GM23338 (cell line): ENCODE measurements at regions not wholly inside any gene's neighbourhood (a gene's known extent, or its start where the extent isn't known, plus 50 kb on each side); places are given as distances from the start of the nearest gene placed in this dataset.

Experiments used
- ATAC-seq: fragments of 200-7000 bp; cut with Tn5 transposase; 3 replicates; pipeline ENCODE4 v1.9.1; 2020
- DNase-seq: peaks from one replicate; pipeline ENCODE4 v3.0.0-alpha.2; 2015; ENCODE audit warnings: low spot score
- H2AFZ ChIP-seq: fragments of 200-600 bp; sonication (generic); 2 replicates; pipeline ENCODE4 v1.8.0; 2016; ENCODE audit warnings: antibody characterized with exemption, mild to moderate bottlenecking, moderate library complexity
- H3F3A ChIP-seq: fragments of 200-600 bp; sonication (generic); replicated peaks from 2 replicates; pipeline ENCODE4 v1.8.0; 2017; ENCODE audit warnings: antibody characterized with exemption, mixed run types, low read depth
- H3K27ac ChIP-seq: fragments of 200-600 bp; sonication (generic); 2 replicates; pipeline ENCODE4 v1.6.1; 2016; ENCODE audit warnings: low read depth
- H3K27me3 ChIP-seq: fragments of 200-600 bp; sonication (generic); 2 replicates; pipeline ENCODE4 v1.8.0; 2016; ENCODE audit warnings: mild to moderate bottlenecking, mixed run types, moderate library complexity; ENCODE audit not compliant: insufficient read depth
- H3K36me3 ChIP-seq: fragments of 200-600 bp; sonication (generic); 2 replicates; pipeline ENCODE4 v1.8.0; 2016; ENCODE audit warnings: mild to moderate bottlenecking; ENCODE audit not compliant: insufficient read depth
- H3K4me1 ChIP-seq: fragments of 200-600 bp; sonication (generic); 2 replicates; pipeline ENCODE4 v1.8.0; 2016; ENCODE audit warnings: mild to moderate bottlenecking, moderate library complexity; ENCODE audit not compliant: insufficient read depth
- H3K4me2 ChIP-seq: fragments of 200-600 bp; sonication (generic); 2 replicates; pipeline ENCODE4 v1.7.1; 2017; ENCODE audit warnings: mixed run types
- H3K4me3 ChIP-seq: fragments of 200-600 bp; sonication (generic); 2 replicates; pipeline ENCODE4 v1.6.1; 2016; ENCODE audit warnings: mixed run types
- H3K79me2 ChIP-seq: fragments of 200-600 bp; sonication (generic); replicated peaks from 2 replicates; pipeline ENCODE4 v1.8.0; 2017; ENCODE audit warnings: mild to moderate bottlenecking; ENCODE audit not compliant: insufficient read depth
- H3K9me2 ChIP-seq: fragments of 200-600 bp; sonication (generic); 2 replicates; pipeline ENCODE4 v1.8.0; 2017; ENCODE audit not compliant: insufficient read depth
- H4K20me1 ChIP-seq: fragments of 200-600 bp; sonication (generic); replicated peaks from 2 replicates; pipeline ENCODE4 v1.8.0; 2017; ENCODE audit warnings: mild to moderate bottlenecking; ENCODE audit not compliant: insufficient read depth
- H3K27ac Mint-ChIP-seq: 2 replicates; pipeline ENCODE4 v1.8.0; 2020; ENCODE audit warnings: inconsistent platforms, mild to moderate bottlenecking, moderate library complexity, mixed read lengths
- H3K27me3 Mint-ChIP-seq: 3 replicates; pipeline ENCODE4 v1.8.0; 2022; ENCODE audit warnings: low read depth, mild to moderate bottlenecking, moderate library complexity, mixed read lengths, inconsistent platforms; ENCODE audit not compliant: insufficient read depth, poor library complexity
- H3K36me3 Mint-ChIP-seq: 3 replicates; pipeline ENCODE4 v1.8.0; 2021; ENCODE audit warnings: low read depth, mild to moderate bottlenecking, inconsistent platforms, moderate library complexity, mixed read lengths
- H3K4me1 Mint-ChIP-seq: 3 replicates; pipeline ENCODE4 v1.8.0; 2020; ENCODE audit warnings: mild to moderate bottlenecking, inconsistent platforms, mixed read lengths
- H3K4me3 Mint-ChIP-seq: 3 replicates; pipeline ENCODE4 v1.8.0; 2021; ENCODE audit warnings: moderate library complexity, mild to moderate bottlenecking, inconsistent platforms, mixed read lengths
- H3K9me3 Mint-ChIP-seq: 3 replicates; pipeline ENCODE4 v1.8.0; 2020; ENCODE audit warnings: moderate library complexity, mild to moderate bottlenecking, inconsistent platforms, mixed read lengths
- CREB1 ChIP-seq: fragments of 250-450 bp; sonication (Bioruptor Pico); IDR thresholded peaks from 2 replicates; pipeline ENCODE4 v1.5.0; 2020; ENCODE audit warnings: low read depth, mild to moderate bottlenecking, moderate library complexity
- EZH2 ChIP-seq: fragments of 200-600 bp; sonication (generic); IDR thresholded peaks from one replicate; pipeline ENCODE4 v1.8.0; 2017; ENCODE audit warnings: antibody characterized with exemption, mild to moderate bottlenecking, low read depth; ENCODE audit not compliant: unreplicated experiment
- EZH2phosphoT487 ChIP-seq: fragments of 200-600 bp; sonication (generic); IDR thresholded peaks from one replicate; pipeline ENCODE4 v1.8.1; 2018; ENCODE audit warnings: antibody characterized with exemption; ENCODE audit not compliant: unreplicated experiment
- JUNB ChIP-seq: IDR thresholded peaks from one replicate; pipeline ENCODE4 v1.6.1; 2016; ENCODE audit warnings: antibody characterized with exemption; ENCODE audit not compliant: unreplicated experiment
- NANOG ChIP-seq: IDR thresholded peaks from 2 replicates; pipeline ENCODE4 v1.6.1; 2016; ENCODE audit warnings: antibody characterized with exemption, borderline replicate concordance
- ZNF114 ChIP-seq: fragments of 250-450 bp; sonication (Bioruptor Pico); IDR thresholded peaks from 2 replicates; pipeline ENCODE4 v1.5.0; 2020; ENCODE audit warnings: mild to moderate bottlenecking, moderate library complexity
- ZNF331 ChIP-seq: fragments of 250-450 bp; sonication (Bioruptor Pico); IDR thresholded peaks from 2 replicates; pipeline ENCODE4 v1.5.0; 2020; ENCODE audit warnings: low read depth, mild to moderate bottlenecking, moderate library complexity
- TF ChIP-seq, protein P1 (sequence below): IDR thresholded peaks from 2 replicates; pipeline ENCODE4 v1.6.1; 2016; ENCODE audit warnings: antibody characterized with exemption
- TF ChIP-seq, protein P2 (sequence below): IDR thresholded peaks from one replicate; pipeline ENCODE4 v1.6.1; 2018; ENCODE audit warnings: antibody characterized with exemption; ENCODE audit not compliant: unreplicated experiment
- TF ChIP-seq, protein P3 (sequence below), 2 experiments: fragments of 200-600 bp in 1 of 2; sonication (generic) in 1 of 2; conservative IDR thresholded peaks; 2 replicates each; pipeline versions ENCODE4 v1.5.1 to v1.6.1; 2016 to 2017; ENCODE audit warnings: antibody characterized with exemption in 2 of 2, low read depth in 2 of 2, mild to moderate bottlenecking in 2 of 2, moderate library complexity in 1 of 2
- TF ChIP-seq, protein P4 (sequence below): fragments of 250-450 bp; sonication (Bioruptor Pico); IDR thresholded peaks from 2 replicates; pipeline ENCODE4 v1.5.0; 2020; ENCODE audit warnings: mild to moderate bottlenecking, moderate library complexity

DNA sequence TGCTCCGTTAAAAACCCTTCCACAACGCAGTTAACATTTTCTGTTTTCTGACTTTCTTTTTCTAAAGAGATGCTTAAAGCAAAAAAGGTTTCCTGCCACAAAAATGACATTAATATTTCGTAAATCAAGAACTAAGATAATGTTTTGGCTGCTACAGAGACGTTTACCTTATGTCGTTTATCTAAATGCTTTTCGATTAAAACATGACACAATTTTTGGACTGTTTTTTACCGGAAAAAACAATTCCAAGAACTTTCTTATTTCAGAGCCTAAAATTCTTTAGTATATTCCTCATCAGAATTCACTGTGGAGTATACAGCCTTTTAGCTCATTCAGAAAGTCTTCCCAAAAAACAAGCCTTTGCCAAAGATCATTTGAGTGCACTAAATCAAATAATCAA, 278.0 kb upstream of the TCF4 start:
- H3K9me2 ChIP-seq, result no peaks in the 10 kb centered on the region
- H3K9me3 Mint-ChIP-seq, result no peaks in the 10 kb centered on the region
- H3K27ac ChIP-seq, result no peak overlapping the region
- ATAC-seq, result no peak
- no peaks in the 10 kb centered on the region for H4K20me1 ChIP-seq
- H3K4me2 ChIP-seq, result no peak overlapping the region
- H2AFZ ChIP-seq, result no peak overlapping the region
- H3K27ac Mint-ChIP-seq, result no peak overlapping the region
- H3K36me3 ChIP-seq, result no peaks in the 10 kb centered on the region
- peaks cover 35% of the 10 kb centered on the region for H3K4me1 ChIP-seq
- no peak overlapping the region for H3K4me3 Mint-ChIP-seq
- DNase-seq, result no peak
- no peaks in the 10 kb centered on the region for H3K36me3 Mint-ChIP-seq
- H3K4me3 ChIP-seq, result no peak overlapping the region
- TF ChIP-seq ZNF114 (CRISPR knock-in tag) (no peak), JUNB (no peak), ZNF331 (CRISPR knock-in tag) (no peak), NANOG (no peak), EZH2phosphoT487 (no peak), EZH2 (no peak), CREB1 (CRISPR knock-in tag) (no peak)
- TF ChIP-seq, protein P1, sequence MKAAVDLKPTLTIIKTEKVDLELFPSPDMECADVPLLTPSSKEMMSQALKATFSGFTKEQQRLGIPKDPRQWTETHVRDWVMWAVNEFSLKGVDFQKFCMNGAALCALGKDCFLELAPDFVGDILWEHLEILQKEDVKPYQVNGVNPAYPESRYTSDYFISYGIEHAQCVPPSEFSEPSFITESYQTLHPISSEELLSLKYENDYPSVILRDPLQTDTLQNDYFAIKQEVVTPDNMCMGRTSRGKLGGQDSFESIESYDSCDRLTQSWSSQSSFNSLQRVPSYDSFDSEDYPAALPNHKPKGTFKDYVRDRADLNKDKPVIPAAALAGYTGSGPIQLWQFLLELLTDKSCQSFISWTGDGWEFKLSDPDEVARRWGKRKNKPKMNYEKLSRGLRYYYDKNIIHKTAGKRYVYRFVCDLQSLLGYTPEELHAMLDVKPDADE, result no peak
- TF ChIP-seq, protein P2, sequence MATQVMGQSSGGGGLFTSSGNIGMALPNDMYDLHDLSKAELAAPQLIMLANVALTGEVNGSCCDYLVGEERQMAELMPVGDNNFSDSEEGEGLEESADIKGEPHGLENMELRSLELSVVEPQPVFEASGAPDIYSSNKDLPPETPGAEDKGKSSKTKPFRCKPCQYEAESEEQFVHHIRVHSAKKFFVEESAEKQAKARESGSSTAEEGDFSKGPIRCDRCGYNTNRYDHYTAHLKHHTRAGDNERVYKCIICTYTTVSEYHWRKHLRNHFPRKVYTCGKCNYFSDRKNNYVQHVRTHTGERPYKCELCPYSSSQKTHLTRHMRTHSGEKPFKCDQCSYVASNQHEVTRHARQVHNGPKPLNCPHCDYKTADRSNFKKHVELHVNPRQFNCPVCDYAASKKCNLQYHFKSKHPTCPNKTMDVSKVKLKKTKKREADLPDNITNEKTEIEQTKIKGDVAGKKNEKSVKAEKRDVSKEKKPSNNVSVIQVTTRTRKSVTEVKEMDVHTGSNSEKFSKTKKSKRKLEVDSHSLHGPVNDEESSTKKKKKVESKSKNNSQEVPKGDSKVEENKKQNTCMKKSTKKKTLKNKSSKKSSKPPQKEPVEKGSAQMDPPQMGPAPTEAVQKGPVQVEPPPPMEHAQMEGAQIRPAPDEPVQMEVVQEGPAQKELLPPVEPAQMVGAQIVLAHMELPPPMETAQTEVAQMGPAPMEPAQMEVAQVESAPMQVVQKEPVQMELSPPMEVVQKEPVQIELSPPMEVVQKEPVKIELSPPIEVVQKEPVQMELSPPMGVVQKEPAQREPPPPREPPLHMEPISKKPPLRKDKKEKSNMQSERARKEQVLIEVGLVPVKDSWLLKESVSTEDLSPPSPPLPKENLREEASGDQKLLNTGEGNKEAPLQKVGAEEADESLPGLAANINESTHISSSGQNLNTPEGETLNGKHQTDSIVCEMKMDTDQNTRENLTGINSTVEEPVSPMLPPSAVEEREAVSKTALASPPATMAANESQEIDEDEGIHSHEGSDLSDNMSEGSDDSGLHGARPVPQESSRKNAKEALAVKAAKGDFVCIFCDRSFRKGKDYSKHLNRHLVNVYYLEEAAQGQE, result no peak
- TF ChIP-seq, protein P3, sequence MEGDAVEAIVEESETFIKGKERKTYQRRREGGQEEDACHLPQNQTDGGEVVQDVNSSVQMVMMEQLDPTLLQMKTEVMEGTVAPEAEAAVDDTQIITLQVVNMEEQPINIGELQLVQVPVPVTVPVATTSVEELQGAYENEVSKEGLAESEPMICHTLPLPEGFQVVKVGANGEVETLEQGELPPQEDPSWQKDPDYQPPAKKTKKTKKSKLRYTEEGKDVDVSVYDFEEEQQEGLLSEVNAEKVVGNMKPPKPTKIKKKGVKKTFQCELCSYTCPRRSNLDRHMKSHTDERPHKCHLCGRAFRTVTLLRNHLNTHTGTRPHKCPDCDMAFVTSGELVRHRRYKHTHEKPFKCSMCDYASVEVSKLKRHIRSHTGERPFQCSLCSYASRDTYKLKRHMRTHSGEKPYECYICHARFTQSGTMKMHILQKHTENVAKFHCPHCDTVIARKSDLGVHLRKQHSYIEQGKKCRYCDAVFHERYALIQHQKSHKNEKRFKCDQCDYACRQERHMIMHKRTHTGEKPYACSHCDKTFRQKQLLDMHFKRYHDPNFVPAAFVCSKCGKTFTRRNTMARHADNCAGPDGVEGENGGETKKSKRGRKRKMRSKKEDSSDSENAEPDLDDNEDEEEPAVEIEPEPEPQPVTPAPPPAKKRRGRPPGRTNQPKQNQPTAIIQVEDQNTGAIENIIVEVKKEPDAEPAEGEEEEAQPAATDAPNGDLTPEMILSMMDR (conservative IDR thresholded peaks at IDR 0.05; ENCODE audit: low read depth in 2 of 2), result no peak
- TF ChIP-seq, protein P4, sequence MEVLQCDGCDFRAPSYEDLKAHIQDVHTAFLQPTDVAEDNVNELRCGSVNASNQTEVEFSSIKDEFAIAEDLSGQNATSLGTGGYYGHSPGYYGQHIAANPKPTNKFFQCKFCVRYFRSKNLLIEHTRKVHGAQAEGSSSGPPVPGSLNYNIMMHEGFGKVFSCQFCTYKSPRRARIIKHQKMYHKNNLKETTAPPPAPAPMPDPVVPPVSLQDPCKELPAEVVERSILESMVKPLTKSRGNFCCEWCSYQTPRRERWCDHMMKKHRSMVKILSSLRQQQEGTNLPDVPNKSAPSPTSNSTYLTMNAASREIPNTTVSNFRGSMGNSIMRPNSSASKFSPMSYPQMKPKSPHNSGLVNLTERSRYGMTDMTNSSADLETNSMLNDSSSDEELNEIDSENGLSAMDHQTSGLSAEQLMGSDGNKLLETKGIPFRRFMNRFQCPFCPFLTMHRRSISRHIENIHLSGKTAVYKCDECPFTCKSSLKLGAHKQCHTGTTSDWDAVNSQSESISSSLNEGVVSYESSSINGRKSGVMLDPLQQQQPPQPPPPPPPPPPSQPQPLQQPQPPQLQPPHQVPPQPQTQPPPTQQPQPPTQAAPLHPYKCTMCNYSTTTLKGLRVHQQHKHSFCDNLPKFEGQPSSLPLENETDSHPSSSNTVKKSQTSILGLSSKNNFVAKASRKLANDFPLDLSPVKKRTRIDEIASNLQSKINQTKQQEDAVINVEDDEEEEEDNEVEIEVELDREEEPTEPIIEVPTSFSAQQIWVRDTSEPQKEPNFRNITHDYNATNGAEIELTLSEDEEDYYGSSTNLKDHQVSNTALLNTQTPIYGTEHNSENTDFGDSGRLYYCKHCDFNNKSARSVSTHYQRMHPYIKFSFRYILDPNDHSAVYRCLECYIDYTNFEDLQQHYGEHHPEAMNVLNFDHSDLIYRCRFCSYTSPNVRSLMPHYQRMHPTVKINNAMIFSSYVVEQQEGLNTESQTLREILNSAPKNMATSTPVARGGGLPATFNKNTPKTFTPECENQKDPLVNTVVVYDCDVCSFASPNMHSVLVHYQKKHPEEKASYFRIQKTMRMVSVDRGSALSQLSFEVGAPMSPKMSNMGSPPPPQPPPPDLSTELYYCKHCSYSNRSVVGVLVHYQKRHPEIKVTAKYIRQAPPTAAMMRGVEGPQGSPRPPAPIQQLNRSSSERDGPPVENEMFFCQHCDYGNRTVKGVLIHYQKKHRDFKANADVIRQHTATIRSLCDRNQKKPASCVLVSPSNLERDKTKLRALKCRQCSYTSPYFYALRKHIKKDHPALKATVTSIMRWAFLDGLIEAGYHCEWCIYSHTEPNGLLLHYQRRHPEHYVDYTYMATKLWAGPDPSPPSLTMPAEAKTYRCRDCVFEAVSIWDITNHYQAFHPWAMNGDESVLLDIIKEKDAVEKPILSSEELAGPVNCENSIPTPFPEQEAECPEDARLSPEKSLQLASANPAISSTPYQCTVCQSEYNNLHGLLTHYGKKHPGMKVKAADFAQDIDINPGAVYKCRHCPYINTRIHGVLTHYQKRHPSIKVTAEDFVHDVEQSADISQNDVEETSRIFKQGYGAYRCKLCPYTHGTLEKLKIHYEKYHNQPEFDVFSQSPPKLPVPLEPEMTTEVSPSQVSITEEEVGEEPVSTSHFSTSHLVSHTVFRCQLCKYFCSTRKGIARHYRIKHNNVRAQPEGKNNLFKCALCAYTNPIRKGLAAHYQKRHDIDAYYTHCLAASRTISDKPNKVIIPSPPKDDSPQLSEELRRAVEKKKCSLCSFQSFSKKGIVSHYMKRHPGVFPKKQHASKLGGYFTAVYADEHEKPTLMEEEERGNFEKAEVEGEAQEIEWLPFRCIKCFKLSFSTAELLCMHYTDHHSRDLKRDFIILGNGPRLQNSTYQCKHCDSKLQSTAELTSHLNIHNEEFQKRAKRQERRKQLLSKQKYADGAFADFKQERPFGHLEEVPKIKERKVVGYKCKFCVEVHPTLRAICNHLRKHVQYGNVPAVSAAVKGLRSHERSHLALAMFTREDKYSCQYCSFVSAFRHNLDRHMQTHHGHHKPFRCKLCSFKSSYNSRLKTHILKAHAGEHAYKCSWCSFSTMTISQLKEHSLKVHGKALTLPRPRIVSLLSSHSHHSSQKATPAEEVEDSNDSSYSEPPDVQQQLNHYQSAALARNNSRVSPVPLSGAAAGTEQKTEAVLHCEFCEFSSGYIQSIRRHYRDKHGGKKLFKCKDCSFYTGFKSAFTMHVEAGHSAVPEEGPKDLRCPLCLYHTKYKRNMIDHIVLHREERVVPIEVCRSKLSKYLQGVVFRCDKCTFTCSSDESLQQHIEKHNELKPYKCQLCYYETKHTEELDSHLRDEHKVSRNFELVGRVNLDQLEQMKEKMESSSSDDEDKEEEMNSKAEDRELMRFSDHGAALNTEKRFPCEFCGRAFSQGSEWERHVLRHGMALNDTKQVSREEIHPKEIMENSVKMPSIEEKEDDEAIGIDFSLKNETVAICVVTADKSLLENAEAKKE (CRISPR knock-in tag), result no peak
- no peaks in the 10 kb centered on the region for H3F3A ChIP-seq
- peaks cover 39% of the 10 kb centered on the region for H3K4me1 Mint-ChIP-seq
- no peaks in the 10 kb centered on the region for H3K79me2 ChIP-seq
- peaks cover 3% of the 10 kb centered on the region for H3K27me3 Mint-ChIP-seq
- H3K27me3 ChIP-seq, result no peaks in the 10 kb centered on the region
